Adrenal gland (tissue), 9 donors: ENCODE measurements at regions not wholly inside any gene's neighbourhood (a gene's known extent, or its start where the extent isn't known, plus 50 kb on each side); places are given as distances from the start of the nearest gene placed in this dataset.

Experiments
- DNase-seq, 7 donors: peaks; one replicate each; pipeline ENCODE4 v3.0.0-alpha.2; 2019 to 2020
- H3K27ac ChIP-seq, 5 donors: fragments of 200-600 bp; sonication (generic) in 4 of 5; 1 replicate in 3 of 5; 2 replicates in 2 of 5; pipeline versions ENCODE4 v1.5.1 to v1.8.0; 2016 to 2020; ENCODE audit warnings: mild to moderate bottlenecking in 1 of 5
- H3K27me3 ChIP-seq: fragments of 200-600 bp; 2 replicates; pipeline ENCODE4 v1.8.0; 2021
- H3K36me3 ChIP-seq, 2 donors: fragments of 200-600 bp; replicated peaks in 1 of 2; 1 replicate in 1 of 2; 2 replicates in 1 of 2; pipeline versions ENCODE4 v1.5.1 to v1.8.0; 2018 to 2022
- H3K4me1 ChIP-seq, 2 donors: fragments of 200-600 bp; replicated peaks in 1 of 2; 1 replicate in 1 of 2; 2 replicates in 1 of 2; pipeline versions ENCODE4 v1.5.1 to v1.8.0; 2018 to 2021
- H3K4me3 ChIP-seq, 4 donors: fragments of 200-600 bp; sonication (generic) in 3 of 4; one replicate each; pipeline ENCODE4 v1.5.1; 2016 to 2018
- H3K9me3 ChIP-seq, 3 donors: fragments of 200-600 bp; sonication (generic) in 1 of 3; replicated peaks in 1 of 3; 1 replicate in 2 of 3; 2 replicates in 1 of 3; pipeline versions ENCODE4 v1.5.1 to v1.8.0; 2016 to 2021
- CTCF ChIP-seq, 6 experiments: fragments of 450-650 bp in 4 of 6; fragments of 200-600 bp in 2 of 6; sonication (generic) in 1 of 6; IDR thresholded peaks; 1 replicate in 5 of 6; 2 replicates in 1 of 6; pipeline versions ENCODE4 v1.5.1 to v1.8.0; 2016 to 2021; ENCODE audit warnings: antibody characterized with exemption in 6 of 6, mild to moderate bottlenecking in 2 of 6, moderate library complexity in 1 of 6
- POLR2A ChIP-seq, 2 donors: fragments of 450-650 bp; IDR thresholded peaks; one replicate each; pipeline ENCODE4 v1.6.1; 2017; ENCODE audit warnings: antibody characterized with exemption in 2 of 2, mild to moderate bottlenecking in 2 of 2, moderate library complexity in 1 of 2
- WGBS, 4 donors: extraction: QIAGEN DNeasy Blood & Tissue Kit in 2 of 4; methylation state at CpG; one replicate each; pipeline versions ENCODE4 v1.1.5 to v1.1.7; 2013 to 2017; 5-methylcytosine and 5-hydroxymethylcytosine counted together
- intact Hi-C, 2 donors: fragments of 100-400 bp; cut with DNase I; formaldehyde crosslinking; loops; one replicate each; pipeline versions ENCODE4 v1.14.1 to v1.15.0; 2022 to 2023
- donor health status: healthy with polysubstance abuse.
- donor health status: Bipolar disorder and iron deficiency.
- donor health status: DM: yes; HTN: yes; CAD: no.
- donor health status: DM: no; HTN: no; CAD: no.
- donor health status: DM: no; HTN: no; CAD: no.

GRCh38 chr1:213688655-213689054 is 299.1 kb upstream of the PROX1 start:
- Histone ChIP-seq H3K4me3 (no peak overlapping the region), H3K36me3 (no peaks in the 10 kb centered on the region), H3K27ac (no peak overlapping the region), H3K27me3 (no peaks in the 10 kb centered on the region), H3K4me1 (no peaks in the 10 kb centered on the region), H3K9me3 (no peaks in the 10 kb centered on the region)
- DNase-seq, result no peak
- WGBS, 4 donors, result 76 to 85% (median 83%) methylated on average over 2 of the region's 2 CpGs
- intact Hi-C loops, result no loop called here
- TF ChIP-seq CTCF (IDR thresholded peaks at IDR 0.05) (no peak), POLR2A (IDR thresholded peaks at IDR 0.05) (no peak)

GRCh38 chr1:213689260-213689659 is 298.5 kb upstream of the PROX1 start:
- DNase-seq, result no peak
- Histone ChIP-seq H3K36me3 (no peaks in the 10 kb centered on the region), H3K27me3 (no peaks in the 10 kb centered on the region), H3K4me1 (no peaks in the 10 kb centered on the region), H3K9me3 (no peaks in the 10 kb centered on the region), H3K27ac (no peak overlapping the region), H3K4me3 (no peak overlapping the region)
- TF ChIP-seq CTCF (IDR thresholded peaks at IDR 0.05) (no peak), POLR2A (IDR thresholded peaks at IDR 0.05) (no peak)
- intact Hi-C loops, result no loop called here
- 70 to 82% (median 72%) methylated on average over 3 of the region's 3 CpGs for WGBS, 4 donors

- no peaks in the 10 kb centered on the region for H3K36me3 ChIP-seq
- no peak overlapping the region for H3K27ac ChIP-seq
- no peaks in the 10 kb centered on the region for H3K9me3 ChIP-seq
- DNase-seq, result no peak
- no peaks in the 10 kb centered on the region for H3K27me3 ChIP-seq
- H3K4me1 ChIP-seq, result no peaks in the 10 kb centered on the region
- intact Hi-C loops, result no loop called here
- TF ChIP-seq CTCF (IDR thresholded peaks at IDR 0.05), result no peak
- TF ChIP-seq POLR2A (IDR thresholded peaks at IDR 0.05), result no peak
- no peak overlapping the region for H3K4me3 ChIP-seq
- 0 to 100% (median 46%) methylated on average over 1 of the region's 1 CpG for WGBS, 4 donors
Observed at GRCh38 chr1:213690341-213690917, 297.3 kb upstream of the PROX1 start.

- WGBS, 4 donors, result 68 to 82% (median 70%) methylated on average over 4 of the region's 4 CpGs
- no peaks in the 10 kb centered on the region for H3K36me3 ChIP-seq
- TF ChIP-seq CTCF (IDR thresholded peaks at IDR 0.05) (no peak), POLR2A (IDR thresholded peaks at IDR 0.05) (no peak)
- H3K27ac ChIP-seq, result no peak overlapping the region
- no peaks in the 10 kb centered on the region for H3K27me3 ChIP-seq
- DNase-seq, result no peak
- H3K4me1 ChIP-seq, result no peaks in the 10 kb centered on the region
- no peaks in the 10 kb centered on the region for H3K9me3 ChIP-seq
- H3K4me3 ChIP-seq, result no peak overlapping the region
- intact Hi-C loops, result no loop called here
Observed at GRCh38 chr1:213692321-213692720, 295.5 kb upstream of the PROX1 start.
